ENCODE measurements at regions not wholly inside any gene's neighbourhood (a gene's known extent, or its start where the extent isn't known, plus 50 kb on each side); places are given as distances from the start of the nearest gene placed in this dataset.

DNA sequence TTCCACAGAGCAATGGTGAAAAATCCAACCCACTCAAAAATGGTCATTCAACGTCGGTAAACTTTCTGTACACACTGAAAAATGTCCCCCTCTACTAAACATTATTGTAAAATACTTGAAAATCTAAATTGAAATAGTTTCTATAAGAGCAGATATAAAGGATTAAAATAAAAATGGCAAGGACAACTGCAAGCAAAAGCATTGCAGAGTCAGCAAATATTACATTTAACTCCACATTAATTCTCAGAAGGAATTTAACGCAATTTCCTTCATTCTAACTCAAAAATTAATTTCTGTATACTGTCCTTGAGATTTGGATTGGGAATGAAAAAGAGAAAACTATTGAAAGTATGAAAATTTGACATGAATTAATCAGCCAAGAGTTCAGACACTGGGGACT is 64.4 kb upstream of the SSBP2 start:
- H3K27me3 ChIP-seq (ENCODE audit: control insufficient read depth, insufficient read depth, low read length), result no peaks in the 10 kb centered on the region
- H3K4me2 ChIP-seq (ENCODE audit: low read length), result no peak overlapping the region
- TF ChIP-seq, protein P1, sequence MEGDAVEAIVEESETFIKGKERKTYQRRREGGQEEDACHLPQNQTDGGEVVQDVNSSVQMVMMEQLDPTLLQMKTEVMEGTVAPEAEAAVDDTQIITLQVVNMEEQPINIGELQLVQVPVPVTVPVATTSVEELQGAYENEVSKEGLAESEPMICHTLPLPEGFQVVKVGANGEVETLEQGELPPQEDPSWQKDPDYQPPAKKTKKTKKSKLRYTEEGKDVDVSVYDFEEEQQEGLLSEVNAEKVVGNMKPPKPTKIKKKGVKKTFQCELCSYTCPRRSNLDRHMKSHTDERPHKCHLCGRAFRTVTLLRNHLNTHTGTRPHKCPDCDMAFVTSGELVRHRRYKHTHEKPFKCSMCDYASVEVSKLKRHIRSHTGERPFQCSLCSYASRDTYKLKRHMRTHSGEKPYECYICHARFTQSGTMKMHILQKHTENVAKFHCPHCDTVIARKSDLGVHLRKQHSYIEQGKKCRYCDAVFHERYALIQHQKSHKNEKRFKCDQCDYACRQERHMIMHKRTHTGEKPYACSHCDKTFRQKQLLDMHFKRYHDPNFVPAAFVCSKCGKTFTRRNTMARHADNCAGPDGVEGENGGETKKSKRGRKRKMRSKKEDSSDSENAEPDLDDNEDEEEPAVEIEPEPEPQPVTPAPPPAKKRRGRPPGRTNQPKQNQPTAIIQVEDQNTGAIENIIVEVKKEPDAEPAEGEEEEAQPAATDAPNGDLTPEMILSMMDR (IDR thresholded peaks at IDR 0.05), result no peak
- H3K36me3 ChIP-seq (ENCODE audit: control insufficient read depth, insufficient read depth, low read length), result no peaks in the 10 kb centered on the region
- H3K9ac ChIP-seq, result no peak overlapping the region
- peaks cover 28% of the 10 kb centered on the region for H3K4me1 ChIP-seq
- no peak overlapping the region for H3K4me3 ChIP-seq (ENCODE audit: low read depth, low read length)
- H3K27ac ChIP-seq, result no peak overlapping the region
- no peak overlapping the region for H2AFZ ChIP-seq
- no peaks in the 10 kb centered on the region for H3K9me3 ChIP-seq (ENCODE audit: control insufficient read depth, low read length)
- no peaks in the 10 kb centered on the region for H3K79me2 ChIP-seq

DNA sequence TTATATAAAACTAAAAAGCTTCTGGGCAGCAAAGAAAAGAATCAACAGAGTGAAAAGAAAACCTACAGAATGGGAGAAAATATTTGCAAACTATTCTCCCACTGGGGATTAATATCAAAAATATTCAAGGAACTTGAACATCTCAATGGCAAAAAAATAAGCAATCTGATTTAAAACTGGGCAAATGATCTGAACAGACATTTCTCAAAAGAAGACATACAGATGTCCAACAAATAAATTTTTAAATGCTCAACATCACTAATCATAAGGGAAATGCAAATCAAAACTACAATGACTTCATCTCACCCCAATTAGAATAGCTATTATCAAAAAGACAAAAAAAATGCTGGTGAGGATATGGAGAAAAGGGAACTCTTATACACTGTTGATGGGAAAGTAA is 57.2 kb upstream of the SSBP2 start:
- Histone ChIP-seq H2AFZ (no peak overlapping the region), H3K4me2 (ENCODE audit: low read length) (no peak overlapping the region), H3K4me3 (ENCODE audit: low read depth, low read length) (no peak overlapping the region), H3K27ac (no peak overlapping the region), H3K36me3 (ENCODE audit: control insufficient read depth, insufficient read depth, low read length) (no peaks in the 10 kb centered on the region), H3K9me3 (ENCODE audit: control insufficient read depth, low read length) (no peaks in the 10 kb centered on the region), H3K4me1 (no peaks in the 10 kb centered on the region), H3K79me2 (no peaks in the 10 kb centered on the region), H3K27me3 (ENCODE audit: control insufficient read depth, insufficient read depth, low read length) (no peaks in the 10 kb centered on the region), H3K9ac (no peak overlapping the region)
- TF ChIP-seq, protein P1 (IDR thresholded peaks at IDR 0.05), result no peak

DNA sequence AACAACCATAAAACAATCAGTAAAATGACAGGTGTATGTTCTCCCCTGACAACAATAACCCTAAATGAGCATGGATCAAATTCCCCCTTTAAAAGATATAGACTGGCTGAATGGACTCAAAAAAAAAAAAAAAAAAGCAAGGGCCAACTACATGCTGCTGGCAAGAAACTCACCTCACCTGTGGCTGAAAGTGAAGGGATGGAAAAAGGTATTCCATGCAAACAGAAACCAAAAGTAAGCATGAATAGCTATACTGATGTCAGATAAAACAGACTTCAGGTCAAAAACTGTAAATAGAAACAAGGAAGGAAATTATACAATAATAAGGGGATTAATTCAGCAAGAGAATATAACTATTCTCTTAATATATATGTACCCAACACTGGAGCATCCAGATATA is 54.2 kb upstream of the SSBP2 start:
- no peaks in the 10 kb centered on the region for H3K27me3 ChIP-seq (ENCODE audit: control insufficient read depth, insufficient read depth, low read length)
- no peaks in the 10 kb centered on the region for H3K9me3 ChIP-seq (ENCODE audit: control insufficient read depth, low read length)
- no peaks in the 10 kb centered on the region for H3K4me1 ChIP-seq
- no peak overlapping the region for H3K4me3 ChIP-seq (ENCODE audit: low read depth, low read length)
- no peaks in the 10 kb centered on the region for H3K36me3 ChIP-seq (ENCODE audit: control insufficient read depth, insufficient read depth, low read length)
- TF ChIP-seq, protein P1 (IDR thresholded peaks at IDR 0.05), result no peak
- no peaks in the 10 kb centered on the region for H3K79me2 ChIP-seq
- no peak overlapping the region for H3K27ac ChIP-seq
- no peak overlapping the region for H3K9ac ChIP-seq
- H3K4me2 ChIP-seq (ENCODE audit: low read length), result no peak overlapping the region
- H2AFZ ChIP-seq, result no peak overlapping the region

DNA sequence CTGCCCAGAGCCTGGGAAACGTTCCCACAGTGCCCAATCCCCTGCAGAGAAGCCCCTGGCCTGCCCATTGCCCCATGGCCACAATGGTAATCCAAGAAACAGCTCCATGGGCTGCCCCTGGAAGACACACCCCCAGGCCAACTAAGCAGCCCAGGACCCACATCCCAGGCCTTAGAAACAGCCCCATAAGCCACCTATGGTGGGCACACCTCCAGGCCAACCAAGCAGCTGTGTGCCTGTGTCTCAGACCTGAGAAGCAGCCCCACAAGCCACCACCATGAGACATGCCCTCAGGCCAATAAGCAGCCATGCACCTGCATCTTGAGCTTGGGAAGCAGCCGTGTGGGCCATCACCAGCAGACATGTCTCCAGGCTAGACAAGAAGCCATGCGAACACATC is 52.9 kb upstream of the SSBP2 start:
- H3K27ac ChIP-seq, result no peak overlapping the region
- no peaks in the 10 kb centered on the region for H3K9me3 ChIP-seq (ENCODE audit: control insufficient read depth, low read length)
- TF ChIP-seq, protein P1 (IDR thresholded peaks at IDR 0.05), result no peak
- no peaks in the 10 kb centered on the region for H3K27me3 ChIP-seq (ENCODE audit: control insufficient read depth, insufficient read depth, low read length)
- H3K4me3 ChIP-seq (ENCODE audit: low read depth, low read length), result no peak overlapping the region
- H3K9ac ChIP-seq, result no peak overlapping the region
- H3K4me1 ChIP-seq, result peaks cover under 1% of the 10 kb centered on the region
- no peaks in the 10 kb centered on the region for H3K79me2 ChIP-seq
- H3K36me3 ChIP-seq (ENCODE audit: control insufficient read depth, insufficient read depth, low read length), result no peaks in the 10 kb centered on the region
- H2AFZ ChIP-seq, result no peak overlapping the region
- no peak overlapping the region for H3K4me2 ChIP-seq (ENCODE audit: low read length)

DNA sequence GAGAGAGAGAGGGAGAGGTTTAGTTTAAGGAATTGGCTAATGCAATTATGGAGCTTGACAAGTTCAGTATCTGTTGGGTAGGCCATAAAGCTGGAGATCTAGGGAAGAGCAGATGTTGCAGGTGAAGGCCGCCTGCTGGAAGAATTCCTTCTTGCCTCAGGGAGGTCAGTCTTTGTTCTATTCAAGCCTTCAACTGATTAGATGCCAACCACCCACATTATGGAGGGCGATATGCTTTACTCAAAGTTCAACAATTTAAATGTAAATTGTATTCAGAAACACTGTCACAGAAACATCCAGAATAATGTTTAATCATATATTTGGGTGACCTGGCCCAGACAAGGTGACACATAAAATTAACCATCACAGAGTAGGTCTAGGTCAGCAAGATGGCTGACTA is 51.7 kb upstream of the SSBP2 start:
- no peak overlapping the region for H3K9ac ChIP-seq
- H3K4me2 ChIP-seq (ENCODE audit: low read length), result no peak overlapping the region
- H3K27me3 ChIP-seq (ENCODE audit: control insufficient read depth, insufficient read depth, low read length), result no peaks in the 10 kb centered on the region
- no peak overlapping the region for H3K4me3 ChIP-seq (ENCODE audit: low read depth, low read length)
- no peaks in the 10 kb centered on the region for H3K9me3 ChIP-seq (ENCODE audit: control insufficient read depth, low read length)
- no peak overlapping the region for H2AFZ ChIP-seq
- TF ChIP-seq, protein P1 (IDR thresholded peaks at IDR 0.05), result no peak
- no peaks in the 10 kb centered on the region for H3K36me3 ChIP-seq (ENCODE audit: control insufficient read depth, insufficient read depth, low read length)
- H3K27ac ChIP-seq, result no peak overlapping the region
- H3K4me1 ChIP-seq, result peaks cover 6% of the 10 kb centered on the region
- H3K79me2 ChIP-seq, result no peaks in the 10 kb centered on the region

Measured in parathyroid adenoma (tissue), 2 donors.